ELR (cell line): ENCODE measurements at regions not wholly inside any gene's neighbourhood (a gene's known extent, or its start where the extent isn't known, plus 50 kb on each side); places are given as distances from the start of the nearest gene placed in this dataset.
"Not testable (repeated sequence)": the region's sequence is repeated elsewhere in the genome, so short reads cannot be mapped to it uniquely, and the experiment has no call there.

Experiments
- DNase-seq: peaks from one replicate; pipeline ENCODE4 v3.0.0-alpha.2; 2015; ENCODE audit warnings: low read depth

- no peak for DNase-seq
These were observed 648.2 kb downstream of the SLCO4C1 start for GRCh38 chr5:101647861-101648260.

DNA sequence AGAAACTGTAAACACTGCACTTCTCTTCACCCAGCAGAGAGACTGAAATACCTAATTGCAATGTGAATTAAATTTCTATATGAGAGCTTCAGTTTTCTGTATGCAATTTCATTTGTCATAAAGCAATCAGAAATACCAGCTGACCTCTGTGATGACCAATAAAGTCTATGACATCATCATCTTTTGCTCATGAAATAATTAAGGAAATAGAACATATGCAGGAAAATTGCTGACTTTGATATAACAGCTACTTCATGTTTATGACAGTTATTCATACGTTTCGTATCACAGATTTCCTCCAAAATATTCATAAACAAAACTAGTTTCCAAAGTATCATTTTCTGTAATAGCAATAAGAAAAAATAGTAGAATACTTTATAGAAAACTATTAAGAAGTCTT, 652.3 kb downstream of the SLCO4C1 start:
- DNase-seq = no peak

- no peak for DNase-seq
These were observed 658.5 kb downstream of the SLCO4C1 start for GRCh38 chr5:101637599-101637998.

DNA sequence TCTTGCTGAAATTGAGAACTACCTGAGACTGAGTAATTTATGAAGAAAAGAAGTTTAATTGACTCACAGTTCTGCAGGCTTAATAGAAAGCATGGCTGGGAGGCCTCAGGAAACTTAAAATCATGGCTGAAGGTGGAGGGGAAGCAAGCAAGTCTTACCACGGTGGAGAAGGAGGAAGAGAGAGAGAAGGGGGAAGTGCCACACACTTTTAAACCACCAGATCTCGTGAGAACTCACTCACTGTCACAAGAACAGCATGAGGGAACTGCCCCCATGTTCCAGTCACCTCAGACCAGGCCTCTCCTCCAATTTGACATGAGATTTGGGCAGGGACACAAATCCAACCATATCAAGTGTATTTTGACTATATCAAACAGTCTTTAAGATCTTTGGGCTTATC, 668.3 kb downstream of the SLCO4C1 start:
- not testable (repeated sequence) for DNase-seq

DNA sequence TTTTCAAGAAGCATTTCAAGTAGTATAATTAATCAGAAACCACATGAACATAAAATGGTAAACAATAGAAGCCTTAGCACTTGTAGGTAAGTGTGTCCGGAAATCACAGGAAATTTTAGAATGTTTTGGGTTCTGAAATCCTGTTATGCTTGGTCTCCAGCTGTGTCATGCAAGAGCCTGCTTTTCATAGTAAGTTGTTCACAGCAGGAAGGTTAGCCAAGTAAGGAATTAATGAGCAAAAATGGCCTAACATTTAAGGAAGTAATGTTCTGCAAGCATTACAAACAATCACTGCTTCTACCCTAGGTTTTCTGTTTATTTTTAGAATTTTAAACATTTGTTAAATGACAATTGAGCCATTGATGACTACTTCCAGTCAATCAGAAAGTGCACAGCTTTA, 669.5 kb downstream of the SLCO4C1 start:
- DNase-seq = no peak

DNA sequence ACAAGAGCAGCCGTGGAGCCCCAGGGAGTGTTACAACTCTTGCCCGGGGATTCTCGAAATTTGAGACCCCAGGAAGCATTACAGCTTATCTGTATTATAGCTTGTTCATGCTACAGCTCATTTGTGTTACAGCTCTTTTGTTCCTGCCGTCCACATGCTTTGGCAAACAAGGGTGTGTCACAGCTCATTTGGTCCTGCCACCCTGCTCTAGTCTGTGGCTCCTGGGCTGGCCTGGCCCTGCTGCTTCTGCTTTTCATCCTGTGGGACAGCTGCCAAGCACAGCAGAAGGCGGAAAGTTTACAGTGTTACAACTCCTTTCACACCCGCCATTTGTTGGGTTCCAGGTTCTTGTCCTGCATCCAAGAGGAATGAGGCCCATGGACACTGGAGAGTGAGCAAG, 685.0 kb downstream of the SLCO4C1 start:
- no peak for DNase-seq

- DNase-seq = no peak
These were observed 687.8 kb downstream of the SLCO4C1 start for GRCh38 chr5:101608322-101608721.

GRCh38 chr5:101605700-101606099, 690.4 kb downstream of the SLCO4C1 start:
- no peak for DNase-seq

DNA sequence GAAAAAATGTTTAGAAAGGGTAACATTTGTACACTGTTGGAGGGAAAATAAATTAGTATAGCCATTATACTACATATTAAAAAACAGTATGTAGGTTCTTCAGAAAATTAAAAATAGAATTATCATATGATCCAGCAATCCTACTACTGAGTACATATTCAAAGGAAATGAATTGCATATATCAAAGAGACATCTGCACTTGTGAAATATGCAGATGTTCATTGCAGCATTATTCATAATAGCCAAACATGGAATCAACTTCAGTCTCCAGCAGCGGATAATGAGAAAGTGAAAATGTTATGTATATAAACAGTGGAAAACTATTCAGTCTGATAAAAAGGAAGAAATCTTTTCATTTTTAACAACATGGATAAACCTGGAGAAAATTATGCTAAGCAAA, 695.5 kb downstream of the SLCO4C1 start:
- no peak for DNase-seq

DNA sequence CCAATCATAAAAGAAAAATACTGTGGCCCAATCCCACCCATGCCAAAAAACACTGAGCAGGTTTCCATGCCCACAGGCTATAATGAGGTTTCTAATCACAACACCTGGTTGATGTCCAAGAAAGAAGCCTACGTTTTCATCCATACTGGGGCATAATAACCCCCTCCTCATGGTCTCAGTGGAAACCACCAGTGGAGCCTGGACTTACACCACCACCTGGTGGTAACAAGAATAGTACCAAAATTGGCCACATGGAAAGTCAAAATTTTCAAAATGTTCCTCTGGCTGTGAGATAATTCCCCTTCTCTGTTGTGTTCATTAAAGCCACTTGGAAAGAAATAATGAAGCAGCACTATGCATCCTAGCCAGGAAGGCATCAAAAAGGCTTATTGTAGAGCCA, 687.3 kb upstream of the ST8SIA4 start:
- peak; percentile 12 for DNase-seq

DNA sequence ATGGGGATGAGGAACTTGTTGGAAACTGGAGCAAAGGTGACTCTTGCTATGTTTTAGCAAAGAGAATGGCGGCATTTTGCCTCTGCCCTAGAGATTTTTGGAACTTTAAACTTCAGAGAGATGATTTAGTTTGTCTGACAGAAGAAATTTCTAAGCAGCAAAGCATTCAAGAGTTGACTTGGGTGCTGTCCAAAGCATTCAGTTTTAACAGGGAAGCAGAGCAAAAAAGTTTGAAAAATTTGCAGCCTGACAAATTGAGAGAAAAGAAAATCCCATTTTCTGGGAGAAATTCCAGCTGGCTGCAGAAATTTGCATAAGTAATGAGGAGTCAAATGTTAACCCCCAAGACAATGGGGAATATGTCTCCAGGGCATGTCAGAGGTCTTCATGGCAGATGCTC, 682.3 kb upstream of the ST8SIA4 start:
- no peak for DNase-seq

GRCh38 chr5:101580591-101580990, 677.5 kb upstream of the ST8SIA4 start:
- peak; percentile 6 for DNase-seq

DNA sequence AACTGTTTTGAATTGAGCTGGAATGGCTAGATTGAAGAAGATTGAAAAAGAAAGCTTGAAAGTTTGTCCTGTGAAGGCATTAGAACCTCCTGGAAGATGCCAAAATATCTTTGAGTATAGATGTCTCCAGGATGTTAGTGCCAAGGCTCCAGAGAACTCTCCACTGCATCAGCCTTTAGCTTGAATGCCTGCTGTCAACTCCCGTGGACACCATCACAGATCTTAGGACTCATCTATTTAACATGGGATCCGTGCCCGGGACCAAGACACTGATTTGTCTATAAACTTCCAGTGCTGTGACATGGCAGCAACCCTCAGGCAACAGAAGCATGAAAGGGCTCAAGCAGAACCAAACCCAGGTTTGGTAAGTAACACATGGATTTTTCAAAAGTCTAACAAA, 670.9 kb upstream of the ST8SIA4 start:
- no peak for DNase-seq

DNA sequence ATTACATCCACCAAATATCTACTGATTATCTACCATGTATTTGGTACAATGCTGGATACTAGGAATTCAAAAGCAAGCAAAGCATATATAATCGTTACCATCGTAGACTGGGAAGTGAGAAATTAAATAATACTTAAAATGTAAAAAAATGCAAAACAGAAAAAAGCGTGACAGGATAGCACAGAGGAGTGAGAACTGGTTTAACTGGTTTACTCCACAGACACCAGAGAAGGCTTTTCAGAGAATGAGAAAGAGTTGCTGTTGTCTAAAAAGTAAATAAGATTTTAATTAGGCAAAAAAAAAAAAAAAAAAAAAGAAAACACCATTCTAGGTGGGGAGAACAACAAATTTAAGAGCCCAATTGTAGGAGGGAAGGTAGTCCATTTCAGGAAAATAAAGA, 657.9 kb upstream of the ST8SIA4 start:
- no peak for DNase-seq

GRCh38 chr5:101543780-101544179, 640.7 kb upstream of the ST8SIA4 start:
- peak; percentile 36 for DNase-seq

DNA sequence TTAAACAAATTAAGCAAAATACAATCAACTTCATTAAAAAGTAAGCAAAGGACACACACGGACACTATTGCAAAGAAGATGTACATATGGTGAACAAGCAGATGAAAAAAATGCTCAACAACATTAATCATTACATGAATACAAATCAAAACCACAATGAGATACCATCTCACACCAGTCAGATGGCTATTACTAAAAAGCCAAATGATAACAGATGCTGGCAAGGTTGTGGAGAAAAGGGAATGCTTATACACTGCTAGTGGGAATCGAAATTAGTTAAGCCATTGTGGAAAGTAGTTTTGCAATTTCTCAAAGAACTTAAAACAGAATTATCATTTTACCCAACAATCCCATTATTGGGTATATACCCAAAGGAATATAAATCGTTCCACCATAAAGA, 636.2 kb upstream of the ST8SIA4 start:
- peak; percentile 17 for DNase-seq

DNA sequence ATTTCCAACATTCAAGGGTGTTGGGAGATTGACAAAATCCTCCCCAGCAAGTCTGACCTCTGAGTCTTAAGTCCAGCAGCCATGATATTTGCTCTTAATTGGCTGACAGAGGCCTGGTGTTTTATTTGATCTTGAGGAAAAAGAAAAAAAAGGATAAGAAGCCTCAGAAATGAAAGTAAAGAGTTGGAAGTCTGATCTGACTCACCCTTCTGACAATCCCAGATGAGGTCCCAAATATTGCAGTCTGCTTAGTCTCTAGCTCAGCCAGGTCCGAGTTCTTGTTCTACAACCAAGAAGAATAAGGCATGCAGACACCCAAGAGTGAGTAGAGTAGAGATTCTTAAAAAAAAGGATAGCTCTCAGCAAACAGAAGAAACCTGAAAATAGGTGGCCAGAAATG, 632.5 kb upstream of the ST8SIA4 start:
- DNase-seq = peak; percentile 9

DNA sequence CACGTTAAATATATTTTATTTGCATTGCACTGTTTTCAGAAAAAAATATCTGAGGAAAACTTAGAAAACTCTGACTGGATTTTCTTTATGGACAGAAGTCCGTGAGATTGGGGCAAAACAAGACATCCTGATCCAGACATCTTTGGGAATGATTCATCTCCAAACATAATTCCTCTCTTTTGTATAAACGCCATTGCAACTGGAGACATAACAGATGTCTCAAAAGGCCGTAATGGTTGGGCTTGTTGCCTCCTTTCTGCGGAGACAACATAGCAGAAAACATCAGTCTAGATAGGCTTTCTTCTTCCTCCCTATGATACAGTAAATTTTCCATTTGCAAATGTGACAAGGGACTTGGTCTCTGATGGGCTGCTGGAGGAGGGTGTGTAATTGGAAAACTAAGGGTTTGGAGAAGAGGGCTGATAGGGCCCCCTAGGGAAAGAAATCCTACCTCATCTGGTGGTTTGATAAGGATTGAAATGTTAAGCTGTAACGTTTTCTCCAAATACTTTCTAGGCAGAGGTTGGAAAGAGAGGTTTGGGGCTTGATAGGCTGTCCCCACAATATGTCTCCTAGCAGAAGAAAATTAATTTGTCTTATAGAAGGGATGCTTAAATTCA, 631.5 kb upstream of the ST8SIA4 start:
- peak; percentile 25 for DNase-seq

GRCh38 chr5:101532430-101532829, 629.3 kb upstream of the ST8SIA4 start:
- no peak for DNase-seq

- no peak for DNase-seq
These were observed 627.9 kb upstream of the ST8SIA4 start for GRCh38 chr5:101531026-101531425.

- DNase-seq = not testable (repeated sequence)
These were observed 626.0 kb upstream of the ST8SIA4 start for GRCh38 chr5:101529094-101529493.

- no peak for DNase-seq
These were observed 617.3 kb upstream of the ST8SIA4 start for GRCh38 chr5:101520417-101520816.

GRCh38 chr5:101517795-101518194, 614.7 kb upstream of the ST8SIA4 start:
- no peak for DNase-seq

- DNase-seq = no peak
These were observed 612.6 kb upstream of the ST8SIA4 start for GRCh38 chr5:101515721-101516120.
